Neural crest cell (in vitro differentiated cells): ENCODE measurements at regions not wholly inside any gene's neighbourhood (a gene's known extent, or its start where the extent isn't known, plus 50 kb on each side); places are given as distances from the start of the nearest gene placed in this dataset.
"Not testable (repeated sequence)": the region's sequence is repeated elsewhere in the genome, so short reads cannot be mapped to it uniquely, and the experiment has no call there.

Experiments used
- DNase-seq: peaks from one replicate; pipeline ENCODE4 v3.0.0; 2021; ENCODE audit warnings: low read depth, mixed read lengths, low spot score
- H3K27ac Mint-ChIP-seq: one replicate; pipeline ENCODE4 v1.8.0; 2021; ENCODE audit warnings: mild to moderate bottlenecking, mixed read lengths; ENCODE audit not compliant: unreplicated experiment
- H3K27me3 Mint-ChIP-seq: 2 replicates; pipeline ENCODE4 v1.8.0; 2021; ENCODE audit warnings: low read depth, mild to moderate bottlenecking, mixed read lengths
- H3K36me3 Mint-ChIP-seq: 2 replicates; pipeline ENCODE4 v1.8.0; 2021; ENCODE audit warnings: low read depth, mild to moderate bottlenecking, mixed read lengths
- H3K4me1 Mint-ChIP-seq: 2 replicates; pipeline ENCODE4 v1.8.0; 2021; ENCODE audit warnings: mixed read lengths
- H3K4me3 Mint-ChIP-seq: one replicate; pipeline ENCODE4 v1.8.0; 2021; ENCODE audit warnings: mild to moderate bottlenecking, mixed read lengths
- H3K9me3 Mint-ChIP-seq: 2 replicates; pipeline ENCODE4 v1.8.0; 2021; ENCODE audit warnings: mixed read lengths
- CTCF ChIP-seq: fragments of 200-600 bp; sonication (generic); conservative IDR thresholded peaks from 2 replicates; pipeline ENCODE4 v1.5.0; 2021; ENCODE audit warnings: antibody characterized with exemption, mild to moderate bottlenecking

GRCh38 chr9:81022177-81022576 is 667.2 kb downstream of the TLE1 start:
- peaks cover 6% of the 10 kb centered on the region for H3K4me1 Mint-ChIP-seq
- H3K27me3 Mint-ChIP-seq: no peaks in the 10 kb centered on the region
- DNase-seq: no peak
- no peak overlapping the region for H3K27ac Mint-ChIP-seq
- no peak for TF ChIP-seq CTCF
- H3K36me3 Mint-ChIP-seq: no peaks in the 10 kb centered on the region
- H3K9me3 Mint-ChIP-seq: no peaks in the 10 kb centered on the region
- H3K4me3 Mint-ChIP-seq: no peak overlapping the region

GRCh38 chr9:81014945-81015344 is 674.4 kb downstream of the TLE1 start:
- not testable (repeated sequence) for H3K27me3 Mint-ChIP-seq, DNase-seq, H3K36me3 Mint-ChIP-seq, H3K27ac Mint-ChIP-seq, H3K4me3 Mint-ChIP-seq, H3K9me3 Mint-ChIP-seq, H3K4me1 Mint-ChIP-seq

DNA sequence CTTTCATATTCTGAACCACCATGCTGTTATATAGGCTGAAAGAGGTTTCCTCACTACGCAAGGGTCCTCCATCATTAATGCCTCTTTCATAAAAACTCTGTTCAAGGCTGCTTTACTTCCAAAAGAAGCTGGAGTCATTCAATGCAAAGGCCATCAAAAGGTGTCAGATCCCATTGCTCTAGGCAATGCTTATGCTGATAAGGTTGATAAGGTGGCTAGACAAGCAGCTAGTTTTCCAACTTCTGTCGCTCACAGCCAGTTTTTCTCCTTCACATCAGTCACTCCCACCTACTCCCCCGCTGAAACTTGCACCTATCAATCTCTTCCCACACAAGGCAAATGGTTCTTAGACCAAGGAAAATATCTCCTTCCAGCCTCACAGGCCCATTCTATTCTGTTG is 676.2 kb downstream of the TLE1 start:
- H3K27me3 Mint-ChIP-seq, H3K36me3 Mint-ChIP-seq, DNase-seq, H3K4me3 Mint-ChIP-seq, H3K27ac Mint-ChIP-seq, H3K4me1 Mint-ChIP-seq, H3K9me3 Mint-ChIP-seq: not testable (repeated sequence)

DNA sequence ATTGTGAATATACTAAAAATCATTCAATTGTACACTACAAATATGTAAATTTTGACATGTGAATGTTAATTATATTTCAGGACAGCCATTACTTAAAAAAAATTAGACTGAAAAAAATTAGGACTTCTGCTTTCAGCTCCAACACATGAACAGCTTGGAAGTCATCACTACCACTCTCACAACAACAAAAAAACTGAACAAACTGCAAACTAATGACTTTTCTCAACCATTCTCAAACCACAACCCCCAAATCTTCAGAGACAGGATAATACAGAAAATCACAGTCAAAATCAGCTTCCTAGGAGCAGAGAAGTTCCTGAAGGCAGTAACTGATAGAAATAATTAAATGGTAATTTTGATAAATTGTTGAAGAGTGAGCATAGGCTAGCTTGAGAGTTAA is 686.4 kb downstream of the TLE1 start:
- Mint-ChIP-seq H3K36me3 (no peaks in the 10 kb centered on the region), H3K4me1 (no peaks in the 10 kb centered on the region), H3K9me3 (no peaks in the 10 kb centered on the region), H3K4me3 (no peak overlapping the region), H3K27ac (no peak overlapping the region), H3K27me3 (no peaks in the 10 kb centered on the region)
- no peak for DNase-seq
- TF ChIP-seq CTCF: no peak

GRCh38 chr9:81002242-81002641 is 687.1 kb downstream of the TLE1 start:
- no peak overlapping the region for H3K4me3 Mint-ChIP-seq
- no peaks in the 10 kb centered on the region for H3K36me3 Mint-ChIP-seq

GRCh38 chr9:80995759-80996158 is 693.6 kb downstream of the TLE1 start:
- H3K4me3 Mint-ChIP-seq: no peak overlapping the region
- no peaks in the 10 kb centered on the region for H3K9me3 Mint-ChIP-seq
- DNase-seq: no peak
- H3K4me1 Mint-ChIP-seq: no peaks in the 10 kb centered on the region
- no peak for TF ChIP-seq CTCF
- no peaks in the 10 kb centered on the region for H3K27me3 Mint-ChIP-seq
- H3K27ac Mint-ChIP-seq: no peak overlapping the region
- no peaks in the 10 kb centered on the region for H3K36me3 Mint-ChIP-seq

More at GRCh38 chr9:81002242-81002641, 687.1 kb downstream of the TLE1 start:
- Mint-ChIP-seq H3K27me3 (no peaks in the 10 kb centered on the region), H3K4me1 (no peaks in the 10 kb centered on the region), H3K27ac (no peak overlapping the region), H3K9me3 (no peaks in the 10 kb centered on the region)
- DNase-seq: no peak
- TF ChIP-seq CTCF: no peak

GRCh38 chr9:80994892-80995291 is 694.5 kb downstream of the TLE1 start:
- Mint-ChIP-seq H3K27ac (no peak overlapping the region), H3K36me3 (no peaks in the 10 kb centered on the region), H3K9me3 (no peaks in the 10 kb centered on the region), H3K4me3 (no peak overlapping the region), H3K27me3 (no peaks in the 10 kb centered on the region), H3K4me1 (no peaks in the 10 kb centered on the region)
- no peak for TF ChIP-seq CTCF
- DNase-seq: no peak

- not testable (repeated sequence) for H3K36me3 Mint-ChIP-seq, H3K27ac Mint-ChIP-seq, H3K9me3 Mint-ChIP-seq
Measured at GRCh38 chr9:80985595-80985994, 703.8 kb downstream of the TLE1 start.

More at GRCh38 chr9:80985595-80985994, 703.8 kb downstream of the TLE1 start:
- not testable (repeated sequence) for DNase-seq, H3K4me1 Mint-ChIP-seq, H3K27me3 Mint-ChIP-seq, H3K4me3 Mint-ChIP-seq
